HG02943 (cell line): ENCODE measurements at regions not wholly inside any gene's neighbourhood (a gene's known extent, or its start where the extent isn't known, plus 50 kb on each side); places are given as distances from the start of the nearest gene placed in this dataset.
"Not testable (repeated sequence)": the region's sequence is repeated elsewhere in the genome, so short reads cannot be mapped to it uniquely, and the experiment has no call there.

ENCODE experiments used
- ATAC-seq: cut with Tn5 transposase; IDR thresholded peaks from one replicate; pipeline ENCODE4 v1.9.1; 2021; ENCODE audit warnings: mild to moderate bottlenecking, low read depth, moderate library complexity; ENCODE audit not compliant: unreplicated experiment

DNA sequence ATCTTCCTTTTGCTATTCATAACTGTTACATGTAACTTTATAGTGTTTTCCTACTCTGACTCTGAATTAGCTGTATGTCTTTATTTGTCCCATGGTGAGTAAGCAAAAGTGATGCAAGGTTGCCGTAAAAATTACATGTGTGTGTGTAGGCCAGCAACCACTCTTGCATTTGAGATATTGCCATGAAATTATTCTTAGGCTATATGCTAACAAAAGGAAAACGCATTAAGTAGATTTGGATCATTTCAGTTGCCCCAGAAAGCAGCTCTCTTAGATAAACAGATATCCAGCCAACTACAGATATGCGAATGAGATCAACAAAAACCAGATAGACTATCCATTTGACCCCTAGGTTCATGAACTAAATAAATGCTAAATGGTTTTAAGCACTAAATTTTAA is 73.6 kb downstream of the CYLC2 start:
- ATAC-seq, result no peak

DNA sequence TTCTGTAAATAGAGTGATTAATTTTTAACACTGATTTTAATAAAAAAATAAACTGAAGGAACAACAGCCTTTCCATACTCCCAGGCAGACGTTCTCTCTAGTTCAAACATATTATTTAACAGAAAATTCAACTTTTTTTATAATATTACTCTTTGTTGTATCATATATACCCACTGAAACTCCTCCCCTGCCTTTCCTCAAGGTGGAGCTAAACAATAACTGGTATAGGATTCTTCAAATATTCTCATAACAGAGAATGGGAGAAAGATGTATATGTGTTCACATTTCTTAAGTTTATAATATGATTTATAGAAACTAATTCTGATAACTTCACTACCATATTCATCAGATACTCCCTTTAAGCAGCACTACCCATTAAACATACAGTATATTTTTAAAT is 83.4 kb downstream of the CYLC2 start:
- no peak for ATAC-seq

DNA sequence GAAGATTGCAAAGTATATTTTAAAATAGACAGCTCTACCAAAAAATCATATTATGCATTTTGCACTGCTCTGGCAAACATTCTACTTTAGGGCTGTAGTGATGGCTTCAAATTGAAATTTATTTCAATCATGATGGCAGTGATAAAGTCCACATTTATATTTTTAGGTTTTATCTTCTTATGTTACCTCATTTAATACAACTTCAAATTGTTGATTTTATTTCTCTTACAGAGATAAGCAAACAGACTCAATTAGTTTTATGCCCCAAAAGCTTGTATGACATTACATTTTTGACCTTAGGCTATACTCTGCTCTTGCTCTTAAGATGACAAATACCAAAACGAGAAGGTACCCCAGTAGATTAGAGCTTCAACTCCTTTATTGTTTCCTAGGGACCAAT is 87.4 kb downstream of the CYLC2 start:
- no peak for ATAC-seq

DNA sequence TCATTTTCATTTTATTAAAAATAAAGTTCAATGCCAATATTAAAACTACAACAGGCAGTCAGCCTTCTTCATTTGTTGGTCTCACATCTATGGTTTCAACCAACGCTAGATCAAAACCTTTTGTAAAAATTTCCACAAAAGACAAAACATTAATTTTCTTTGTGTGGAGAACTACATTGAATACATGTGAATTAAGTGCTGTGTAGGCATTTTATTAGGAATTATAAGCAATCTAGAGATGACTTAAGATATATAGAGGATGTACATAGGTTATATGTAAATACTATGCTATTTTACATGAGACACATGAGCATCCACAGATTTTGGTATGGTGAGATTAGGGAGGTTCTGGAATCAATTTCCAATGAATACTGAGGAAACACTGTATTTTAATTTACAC is 94.2 kb downstream of the CYLC2 start:
- ATAC-seq, result no peak

DNA sequence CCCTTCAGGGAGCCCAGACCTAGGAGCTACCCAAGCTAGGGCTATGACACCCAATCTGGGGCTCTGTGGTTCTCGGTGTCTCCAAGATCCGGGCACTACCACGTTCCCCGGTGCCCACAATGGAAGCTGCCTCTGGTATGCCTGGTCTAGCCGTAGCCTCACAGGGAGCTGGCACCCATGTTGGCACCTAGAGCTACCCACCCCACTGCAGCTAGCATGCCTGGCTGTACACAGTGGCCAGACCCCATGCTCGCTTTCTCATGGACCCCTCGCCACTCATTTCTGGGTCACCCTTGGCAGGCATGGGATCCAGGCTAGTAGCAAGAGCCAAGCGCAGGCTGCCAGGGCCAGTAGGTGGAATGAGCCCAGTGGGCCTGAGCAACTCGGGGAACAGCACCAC is 109.0 kb downstream of the CYLC2 start:
- ATAC-seq, result no peak

DNA sequence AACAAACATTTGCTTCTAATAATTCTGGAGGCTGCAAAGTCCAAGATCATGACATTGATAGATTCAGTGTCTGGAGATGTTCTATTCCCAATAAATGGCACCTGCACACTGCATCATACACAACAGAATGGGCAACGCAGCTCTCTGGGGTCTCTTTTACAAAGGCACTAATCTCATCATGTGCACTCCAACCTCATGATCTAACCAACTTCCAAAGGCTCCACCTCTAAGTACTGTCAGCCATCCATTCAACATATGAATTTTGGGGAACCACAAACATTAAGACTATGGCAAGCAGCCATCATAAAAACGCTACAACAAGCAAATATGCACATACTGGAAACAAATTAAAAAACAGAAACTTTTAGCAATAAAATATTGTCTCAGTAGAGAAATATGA is 121.1 kb downstream of the CYLC2 start:
- ATAC-seq, result no peak

DNA sequence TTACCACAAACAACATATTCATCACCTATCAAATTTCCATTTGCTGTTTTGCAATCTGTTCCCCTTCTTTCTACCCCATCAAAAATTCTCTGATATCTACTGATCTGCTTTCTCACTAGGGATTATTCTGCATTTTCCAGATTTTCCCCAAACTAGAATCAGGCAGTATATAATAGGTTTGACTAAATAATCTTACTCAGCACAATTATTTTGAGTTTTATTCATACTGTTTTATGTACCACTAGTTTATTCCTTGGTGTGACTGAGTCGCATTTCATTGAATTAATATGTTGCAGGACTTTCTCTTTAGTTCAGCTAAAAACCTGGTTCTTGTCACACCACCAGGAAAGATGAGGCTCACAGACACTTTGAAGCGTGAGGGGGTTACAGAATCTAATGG is 131.4 kb downstream of the CYLC2 start:
- ATAC-seq, result no peak

DNA sequence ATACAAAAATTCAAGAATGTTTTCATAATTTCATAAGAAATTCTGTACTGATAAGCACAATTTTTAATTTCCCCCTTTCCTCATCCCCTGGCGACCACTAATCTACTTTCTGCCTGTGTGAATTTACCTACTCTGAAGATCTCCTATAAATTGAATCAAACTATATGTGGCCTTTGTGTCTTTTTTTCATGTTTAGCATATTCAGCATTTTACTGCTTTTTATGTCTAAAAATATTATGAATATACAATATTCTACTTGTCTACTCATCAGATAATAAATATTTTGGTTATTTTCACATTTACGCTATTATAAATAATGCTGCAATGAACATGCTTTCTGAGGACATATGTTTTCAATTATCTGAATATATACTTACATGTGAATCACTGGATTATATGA is 144.8 kb downstream of the CYLC2 start:
- ATAC-seq, result no peak

DNA sequence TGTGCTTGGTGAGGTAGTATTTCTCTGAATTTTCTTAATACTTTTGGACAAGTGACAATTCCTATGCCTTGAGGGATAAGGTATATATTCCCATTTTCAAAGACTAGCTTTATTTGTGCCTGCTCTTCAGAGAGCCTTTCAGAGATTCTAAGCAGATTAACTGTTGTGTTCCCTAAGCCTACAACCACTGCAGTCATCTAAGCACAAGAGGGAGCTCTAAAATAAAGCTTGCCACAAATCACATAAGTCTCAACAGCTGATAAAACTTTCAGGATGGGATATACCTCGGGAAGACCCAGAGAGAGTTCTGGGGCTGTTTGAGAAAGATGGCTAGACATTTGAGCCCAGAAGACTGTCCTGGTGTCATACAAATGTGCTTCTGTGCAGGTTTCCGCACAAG is 157.3 kb downstream of the CYLC2 start:
- no peak for ATAC-seq

DNA sequence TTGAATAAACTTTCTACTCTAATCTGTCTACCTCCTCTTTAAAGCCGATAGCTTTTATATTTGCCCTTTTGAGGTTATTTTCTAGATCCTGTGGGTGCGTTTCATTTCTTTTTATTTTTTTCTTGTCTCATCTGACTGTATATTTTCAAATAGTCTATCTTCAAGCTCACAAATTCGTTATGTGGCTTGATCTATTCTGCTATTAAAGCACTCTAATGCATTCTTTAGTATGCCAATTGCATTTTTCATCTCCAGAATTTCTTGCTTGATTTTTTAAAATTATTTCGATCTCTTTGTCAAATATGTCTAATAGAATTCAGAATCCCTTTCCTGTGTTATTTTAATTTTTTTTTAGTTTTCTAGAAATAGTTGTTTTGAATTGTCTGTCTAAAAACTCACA is 172.4 kb downstream of the CYLC2 start:
- ATAC-seq, result no peak

DNA sequence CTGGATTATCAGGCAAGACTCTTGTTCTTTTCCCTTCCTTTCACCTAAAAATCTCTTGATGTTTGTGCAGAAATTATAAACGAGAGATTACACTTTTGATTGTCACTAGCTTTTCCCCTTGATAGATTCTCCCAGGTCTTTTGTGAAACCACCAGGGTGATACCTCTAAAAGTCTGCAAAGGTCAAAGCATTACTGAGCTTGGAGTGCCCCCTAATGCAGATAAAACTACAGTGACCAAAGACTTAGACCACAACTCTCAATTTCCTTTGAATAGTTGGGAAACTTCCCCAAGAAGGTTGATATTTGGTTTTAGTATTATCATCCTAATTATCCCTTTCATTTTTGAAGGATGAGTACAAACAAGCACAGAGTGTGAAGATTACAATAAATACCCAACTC is 173.1 kb downstream of the CYLC2 start:
- no peak for ATAC-seq

DNA sequence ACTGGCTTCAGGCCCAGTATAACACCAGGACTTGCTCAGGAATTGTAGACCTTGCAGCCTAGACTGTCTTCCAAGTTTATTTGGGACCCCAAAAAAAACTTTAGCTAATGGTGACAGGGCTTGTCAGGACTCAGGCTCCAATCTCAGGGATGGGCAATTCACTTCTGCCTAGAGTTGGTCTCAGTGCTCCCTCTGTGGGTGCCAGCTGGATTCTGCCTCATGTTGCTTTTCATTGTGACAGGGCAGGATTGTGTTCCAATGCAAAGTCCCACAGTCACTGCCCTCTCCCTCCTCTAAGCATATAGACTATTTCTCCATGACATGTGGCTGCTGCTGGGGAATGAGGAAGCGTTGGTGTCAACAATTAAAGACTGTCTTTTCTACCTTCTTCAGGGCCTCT is 174.7 kb downstream of the CYLC2 start:
- no peak for ATAC-seq

DNA sequence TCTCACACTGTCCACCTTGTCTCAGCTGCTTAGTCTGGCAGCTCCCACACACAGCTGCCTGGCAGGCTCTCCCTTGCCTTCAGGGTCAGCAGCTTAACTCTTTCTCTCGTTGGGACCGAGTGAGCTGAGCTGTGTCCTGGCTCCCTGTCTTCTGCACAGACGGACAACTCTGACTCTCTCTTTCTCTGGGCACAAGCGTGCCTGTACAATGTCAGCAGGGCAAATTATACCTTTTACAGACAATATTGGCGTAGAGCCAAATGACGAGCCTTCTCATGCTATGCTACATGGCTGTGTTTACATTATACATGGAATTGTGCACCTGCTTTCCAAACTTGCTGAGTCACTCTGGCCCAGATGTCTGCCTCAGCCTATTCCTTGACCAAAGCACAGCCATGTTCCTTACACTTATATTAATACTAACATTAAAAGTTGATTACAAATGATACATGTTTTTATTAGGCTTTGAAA is 188.6 kb downstream of the CYLC2 start:
- no peak for ATAC-seq

DNA sequence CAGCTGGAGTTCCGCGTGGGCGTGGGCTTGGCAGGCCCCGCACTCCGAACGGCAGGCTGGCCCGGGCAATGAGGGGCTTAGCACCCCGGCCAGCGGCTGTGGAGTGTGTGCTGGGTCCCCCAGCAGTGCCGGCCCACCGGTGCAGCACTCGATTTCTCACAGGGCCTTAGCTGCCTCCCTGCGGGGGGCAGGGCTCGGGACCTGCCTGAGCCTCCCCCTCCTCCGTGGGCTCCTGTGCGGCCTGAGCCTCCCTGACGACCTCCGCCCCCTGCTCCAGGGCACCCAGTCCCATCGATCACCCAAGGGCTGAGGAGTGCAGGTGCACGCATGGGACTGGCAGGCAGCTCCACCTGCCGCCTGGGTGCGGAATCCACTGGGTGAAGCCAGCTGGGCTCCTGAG is 191.8 kb downstream of the CYLC2 start:
- ATAC-seq, result no peak

DNA sequence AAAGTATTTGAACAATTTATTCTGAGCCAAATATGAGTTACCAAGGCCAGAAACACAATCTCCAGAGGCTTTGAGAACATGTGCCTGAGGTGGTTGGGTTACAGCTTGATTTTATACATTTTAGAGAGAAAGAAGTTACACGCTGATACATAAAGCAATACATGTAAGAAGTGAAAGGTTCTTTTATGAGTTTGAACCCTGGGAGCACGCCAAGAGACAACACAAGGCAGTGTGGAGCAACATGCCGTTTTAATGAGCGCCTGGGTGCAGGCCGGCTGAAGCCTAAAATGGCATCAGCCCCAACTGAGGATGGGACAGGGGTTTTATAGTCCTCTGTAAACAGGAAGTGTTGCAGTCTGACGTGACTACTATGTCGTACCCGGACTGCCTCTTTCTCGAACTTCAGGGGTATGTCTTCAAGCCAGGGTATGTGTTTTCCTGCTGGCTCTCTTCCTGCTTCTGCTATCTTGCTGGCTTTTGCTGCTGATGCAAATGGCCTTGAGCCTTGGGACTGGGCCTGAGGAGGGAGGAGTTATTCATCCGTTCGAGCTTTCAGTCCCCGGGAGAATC is 193.7 kb downstream of the CYLC2 start:
- no peak for ATAC-seq

DNA sequence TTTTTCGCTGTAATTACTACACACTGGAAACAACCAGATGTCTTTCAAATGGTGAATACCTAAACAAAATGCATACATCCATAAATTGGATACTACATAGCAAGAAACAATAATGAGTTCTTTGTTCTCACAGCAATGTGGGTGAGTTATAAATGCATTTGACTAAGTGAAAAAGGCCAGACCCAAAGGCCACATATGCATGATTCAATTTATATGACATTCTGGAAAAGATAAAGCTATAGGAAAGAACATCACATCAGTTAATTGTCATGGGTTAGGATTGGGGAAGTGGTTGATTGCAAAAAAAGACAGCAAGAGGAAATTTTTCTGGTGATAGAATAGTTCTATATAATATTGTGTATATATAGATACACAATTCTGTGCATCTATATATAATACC is 198.9 kb downstream of the CYLC2 start:
- ATAC-seq, result no peak

DNA sequence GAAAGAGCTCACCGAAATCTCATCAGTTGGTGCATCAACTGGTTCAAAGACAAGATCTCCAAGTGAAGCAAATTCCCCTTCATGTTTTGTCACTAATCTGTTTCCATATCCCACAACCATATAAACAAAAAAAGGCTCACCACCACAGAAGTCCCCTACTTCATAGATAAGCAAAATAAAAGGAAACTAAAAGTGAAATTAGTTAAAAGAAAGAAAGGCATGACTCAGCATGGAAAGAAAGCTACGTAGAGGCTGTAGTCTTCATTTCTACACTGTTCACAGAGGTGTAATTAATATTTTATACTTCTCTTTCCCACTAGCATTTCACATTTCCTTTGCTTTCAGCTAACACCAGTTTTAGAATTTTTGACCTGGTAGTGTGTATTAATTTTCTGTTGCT is 208.0 kb downstream of the CYLC2 start:
- ATAC-seq, result no peak

DNA sequence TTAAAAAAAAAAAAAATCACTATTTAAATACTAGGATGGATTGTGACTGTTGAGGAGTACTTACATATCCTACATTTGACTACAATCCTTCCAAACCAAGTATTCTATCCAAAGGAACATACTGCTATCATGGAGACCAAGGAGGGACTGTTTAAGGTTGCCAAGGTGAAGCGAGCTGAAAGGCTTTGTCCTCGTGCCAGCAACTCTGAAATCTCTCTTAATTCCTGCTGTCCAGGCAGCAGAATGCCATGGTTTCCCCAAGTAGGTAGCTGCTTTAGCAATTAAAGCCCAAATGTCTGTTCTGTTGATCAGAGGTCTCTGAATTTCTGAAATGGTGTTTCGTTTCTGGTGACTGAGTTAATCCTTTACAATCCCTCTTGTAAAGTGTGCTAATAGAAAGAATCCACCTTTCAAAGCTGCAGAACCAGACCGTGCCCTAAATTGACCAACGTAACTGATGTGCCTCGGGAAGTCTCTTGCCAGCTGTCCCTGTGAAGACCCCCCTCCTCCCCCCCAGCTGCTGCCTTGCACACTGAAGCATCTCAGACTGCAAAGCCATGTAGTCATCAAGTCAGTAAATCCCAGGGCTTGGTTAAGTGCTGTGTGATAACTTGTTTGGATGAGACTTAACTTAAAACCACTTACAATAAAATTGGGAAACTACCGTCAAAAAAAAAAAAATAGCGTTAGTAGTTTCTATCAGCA is 210.9 kb downstream of the CYLC2 start:
- ATAC-seq, result not testable (repeated sequence)

DNA sequence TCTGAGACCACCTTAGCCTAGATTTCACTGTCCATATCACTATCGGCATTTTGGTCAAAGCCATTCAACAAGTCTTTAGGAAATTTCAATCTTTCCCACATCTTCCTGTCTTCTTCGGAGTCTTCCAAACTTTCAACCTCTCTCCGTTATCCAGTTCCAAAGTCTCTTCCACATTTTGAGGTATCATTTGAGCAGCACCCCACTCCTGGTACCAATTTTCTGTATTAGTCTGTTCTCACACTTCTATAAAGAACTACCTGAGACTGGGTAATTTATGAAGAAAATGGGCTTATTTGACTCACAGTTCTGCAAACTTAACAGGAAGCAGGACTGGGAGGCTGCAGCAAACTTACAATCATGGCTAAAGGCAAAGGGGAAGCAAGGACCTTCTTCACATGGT is 215.5 kb downstream of the CYLC2 start:
- ATAC-seq, result no peak

DNA sequence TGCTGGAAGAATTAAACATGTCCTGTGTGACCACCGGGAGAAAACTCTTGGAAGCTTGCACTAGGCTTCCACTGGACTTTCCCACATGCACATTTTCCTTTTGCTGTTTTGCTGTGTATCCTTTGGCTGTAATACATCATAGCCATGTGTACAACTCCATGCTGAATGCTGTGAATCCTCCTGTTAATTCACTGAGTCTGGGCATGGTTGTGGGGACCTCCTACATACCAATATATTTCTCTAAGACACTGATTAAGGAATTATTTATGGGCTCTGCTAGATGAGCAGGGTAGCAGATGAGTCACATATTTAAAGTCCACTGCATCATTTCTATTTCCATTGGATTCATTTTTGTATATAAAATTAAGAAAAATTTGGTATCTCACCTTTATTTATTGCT is 220.1 kb downstream of the CYLC2 start:
- ATAC-seq, result no peak

DNA sequence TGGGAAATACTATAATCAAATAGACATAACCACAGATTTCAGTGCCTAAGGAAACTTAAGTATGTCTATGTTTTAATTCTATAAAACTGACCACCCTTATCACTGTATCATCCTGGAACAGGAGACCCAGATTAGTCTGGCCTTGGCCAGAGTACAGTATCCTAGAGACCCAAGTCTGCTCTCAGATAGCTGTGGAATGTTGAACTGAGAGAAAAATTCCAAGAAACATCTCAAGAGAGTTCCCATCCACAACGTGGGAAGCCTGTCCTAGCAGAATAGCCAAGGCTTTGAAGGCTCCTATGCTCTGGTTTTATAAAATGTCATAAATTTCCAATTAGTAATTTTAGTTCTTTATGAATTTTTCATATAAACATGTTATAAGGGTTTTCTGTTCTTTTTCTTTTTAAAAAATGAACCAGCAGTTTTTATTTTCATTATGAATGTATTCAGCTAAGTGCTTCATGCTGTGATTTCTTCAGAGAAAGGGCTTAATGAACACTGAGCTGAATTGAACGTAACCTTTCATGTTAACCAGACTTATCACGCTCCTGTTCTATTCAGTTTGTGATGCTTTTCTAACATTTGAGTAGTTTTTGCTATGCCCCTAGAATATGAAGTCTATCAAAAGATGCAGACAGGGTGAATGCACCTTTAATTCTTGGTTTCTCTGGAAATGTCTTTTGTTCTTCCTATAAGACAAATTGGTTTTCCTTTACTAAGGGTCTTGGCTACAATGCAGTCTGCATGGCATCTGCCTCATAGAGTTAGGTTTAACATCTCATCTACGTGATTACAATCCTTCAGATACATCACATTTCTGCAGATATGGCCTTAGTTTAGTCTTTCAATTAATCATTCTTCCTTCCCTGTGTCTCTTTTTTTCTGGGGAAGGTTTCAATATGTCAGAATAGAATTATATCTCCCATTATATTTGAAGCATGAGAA is 230.8 kb downstream of the CYLC2 start:
- ATAC-seq, result no peak

DNA sequence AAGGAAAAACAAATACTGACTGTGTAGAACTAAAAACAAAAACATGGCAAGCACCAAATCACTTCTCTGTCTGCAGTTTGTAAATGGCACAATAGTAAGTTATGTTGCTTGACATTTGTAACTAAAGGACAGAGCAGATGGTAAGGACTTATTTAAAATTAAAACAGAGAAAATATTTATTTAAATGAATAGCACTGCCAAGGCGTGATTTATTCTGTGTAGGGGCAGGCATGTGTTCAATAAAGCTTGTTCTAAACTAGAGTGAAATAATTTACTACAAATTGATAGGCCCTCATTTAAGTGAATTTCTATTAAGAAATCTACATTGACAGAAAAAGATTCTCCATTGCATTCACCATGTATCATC is 231.5 kb downstream of the CYLC2 start:
- no peak for ATAC-seq
